RPMI8226 (cell line): ENCODE measurements at regions not wholly inside any gene's neighbourhood (a gene's known extent, or its start where the extent isn't known, plus 50 kb on each side); places are given as distances from the start of the nearest gene placed in this dataset.
"Not testable (repeated sequence)": the region's sequence is repeated elsewhere in the genome, so short reads cannot be mapped to it uniquely, and the experiment has no call there.

ENCODE experiments used
- DNase-seq: peaks from one replicate; pipeline ENCODE4 v3.0.0-alpha.2; 2015

- DNase-seq: no peak
Observed at GRCh38 chrX:13518126-13518525, 51.3 kb upstream of the EGFL6 start.

- DNase-seq: no peak
Observed at GRCh38 chrX:13515211-13515930, 54.0 kb upstream of the EGFL6 start.

GRCh38 chrX:13511944-13512330, 57.5 kb upstream of the EGFL6 start:
- DNase-seq: no peak

GRCh38 chrX:13511241-13511943, 58.0 kb upstream of the EGFL6 start:
- no peak for DNase-seq

GRCh38 chrX:13507893-13508292, 61.5 kb upstream of the EGFL6 start:
- no peak for DNase-seq

GRCh38 chrX:13506574-13506973, 62.8 kb upstream of the EGFL6 start:
- peak; percentile 51 for DNase-seq

GRCh38 chrX:13502590-13502989, 66.8 kb upstream of the EGFL6 start:
- no peak for DNase-seq

- DNase-seq: no peak
Observed at GRCh38 chrX:13499736-13500135, 69.7 kb upstream of the EGFL6 start.

- DNase-seq: no peak
Observed at GRCh38 chrX:13498238-13498637, 71.2 kb upstream of the EGFL6 start.

GRCh38 chrX:13495232-13495631, 74.2 kb upstream of the EGFL6 start:
- no peak for DNase-seq

GRCh38 chrX:13494562-13494961, 74.8 kb upstream of the EGFL6 start:
- no peak for DNase-seq

- no peak for DNase-seq
Observed at GRCh38 chrX:13493659-13494058, 75.7 kb upstream of the EGFL6 start.

- DNase-seq: no peak
Observed at GRCh38 chrX:13492286-13492685, 77.1 kb upstream of the EGFL6 start.

- DNase-seq: no peak
Observed at GRCh38 chrX:13491061-13491460, 78.3 kb upstream of the EGFL6 start.

- DNase-seq: no peak
Observed at GRCh38 chrX:13489454-13489853, 79.9 kb upstream of the EGFL6 start.

GRCh38 chrX:13487731-13488505, 81.5 kb upstream of the EGFL6 start:
- peak; percentile 40 for DNase-seq

GRCh38 chrX:13485167-13485566, 84.2 kb upstream of the EGFL6 start:
- no peak for DNase-seq

- DNase-seq: no peak
Observed at GRCh38 chrX:13483773-13484172, 85.6 kb upstream of the EGFL6 start.

GRCh38 chrX:13482746-13483541, 86.5 kb upstream of the EGFL6 start:
- no peak for DNase-seq

- not testable (repeated sequence) for DNase-seq
Observed at GRCh38 chrX:13480780-13481179, 88.6 kb upstream of the EGFL6 start.

- DNase-seq: no peak
Observed at GRCh38 chrX:13479452-13479813, 90.0 kb upstream of the EGFL6 start.

GRCh38 chrX:13478740-13479451, 90.5 kb upstream of the EGFL6 start:
- DNase-seq: no peak
